Liver (tissue), 8 donors: ENCODE measurements at regions not wholly inside any gene's neighbourhood (a gene's known extent, or its start where the extent isn't known, plus 50 kb on each side); places are given as distances from the start of the nearest gene placed in this dataset.

ENCODE experiments used
- DNase-seq: peaks from one replicate; pipeline ENCODE4 v3.0.0-alpha.2; 2017; ENCODE audit warnings: low spot score
- H3K27ac ChIP-seq, 2 donors: one replicate each; pipeline ENCODE4 v1.7.0; 2013; ENCODE audit warnings: inconsistent platforms in 2 of 2, low read length in 2 of 2, control low read depth in 1 of 2, low read depth in 1 of 2, mild to moderate bottlenecking in 1 of 2
- H3K27me3 ChIP-seq, 4 donors: one replicate each; pipeline versions ENCODE4 v1.6.1 to v1.7.0; 2013; ENCODE audit warnings: low read length in 3 of 4, inconsistent platforms in 1 of 4, mild to moderate bottlenecking in 1 of 4, moderate library complexity in 1 of 4; ENCODE audit not compliant: control insufficient read depth in 4 of 4, insufficient read depth in 4 of 4
- H3K36me3 ChIP-seq, 4 donors: one replicate each; pipeline versions ENCODE4 v1.6.1 to v1.7.0; 2013; ENCODE audit warnings: low read length in 3 of 4, mild to moderate bottlenecking in 3 of 4, low read depth in 1 of 4, moderate library complexity in 1 of 4; ENCODE audit not compliant: control insufficient read depth in 4 of 4, insufficient read depth in 3 of 4
- H3K4me1 ChIP-seq, 4 donors: one replicate each; pipeline versions ENCODE4 v1.6.1 to v1.7.0; 2013; ENCODE audit warnings: low read length in 3 of 4, mild to moderate bottlenecking in 3 of 4, moderate library complexity in 1 of 4; ENCODE audit not compliant: control insufficient read depth in 4 of 4, insufficient read depth in 4 of 4
- H3K4me3 ChIP-seq, 3 donors: one replicate each; pipeline versions ENCODE4 v1.6.1 to v1.7.0; 2013; ENCODE audit warnings: low read length in 3 of 3, control low read depth in 1 of 3, low read depth in 1 of 3, mild to moderate bottlenecking in 1 of 3
- H3K9ac ChIP-seq, 2 donors: one replicate each; pipeline ENCODE4 v1.7.0; 2013; ENCODE audit warnings: low read length in 2 of 2, mild to moderate bottlenecking in 2 of 2, moderate library complexity in 2 of 2, control low read depth in 1 of 2, low read depth in 1 of 2
- H3K9me3 ChIP-seq, 4 donors: one replicate each; pipeline versions ENCODE4 v1.6.1 to v1.7.0; 2013; ENCODE audit warnings: low read length in 3 of 4; ENCODE audit not compliant: control insufficient read depth in 4 of 4
- ATF3 ChIP-seq: IDR thresholded peaks from 2 replicates; pipeline ENCODE4 v1.6.1; 2016; ENCODE audit warnings: antibody characterized with exemption
- CTCF ChIP-seq: fragments of 150-350 bp; IDR thresholded peaks from 2 replicates; pipeline ENCODE4 v1.5.1; 2017; ENCODE audit warnings: improper control_type of control experiment, low read depth, low read length; ENCODE audit not compliant: missing input control
- EGR1 ChIP-seq, 2 donors: IDR thresholded peaks; 2 replicates each; pipeline ENCODE4 v1.6.1; 2016 to 2018; ENCODE audit warnings: antibody characterized with exemption in 2 of 2, low read depth in 2 of 2
- FOXA1 ChIP-seq: IDR thresholded peaks from 2 replicates; pipeline ENCODE4 v1.6.1; 2016; ENCODE audit warnings: antibody characterized with exemption
- FOXA2 ChIP-seq: IDR thresholded peaks from 2 replicates; pipeline ENCODE4 v1.6.1; 2016; ENCODE audit warnings: antibody characterized with exemption
- GABPA ChIP-seq, 2 donors: IDR thresholded peaks in 1 of 2; conservative IDR thresholded peaks in 1 of 2; 2 replicates each; pipeline ENCODE4 v1.6.1; 2016; ENCODE audit warnings: antibody characterized with exemption in 2 of 2, mild to moderate bottlenecking in 1 of 2, moderate library complexity in 1 of 2
- HNF4A ChIP-seq, 2 donors: conservative IDR thresholded peaks; 2 replicates each; pipeline ENCODE4 v1.6.1; 2016; ENCODE audit warnings: antibody characterized with exemption in 2 of 2, mild to moderate bottlenecking in 2 of 2
- HNF4G ChIP-seq: IDR thresholded peaks from 2 replicates; pipeline ENCODE4 v1.6.1; 2016; ENCODE audit warnings: antibody characterized with exemption
- JUND ChIP-seq, 2 donors: IDR thresholded peaks; 2 replicates each; pipeline ENCODE4 v1.6.1; 2016; ENCODE audit warnings: antibody characterized with exemption in 2 of 2
- MAX ChIP-seq: IDR thresholded peaks from 2 replicates; pipeline ENCODE4 v1.6.1; 2016; ENCODE audit warnings: antibody characterized with exemption
- NR2F2 ChIP-seq: IDR thresholded peaks from 2 replicates; pipeline ENCODE4 v1.6.1; 2016; ENCODE audit warnings: antibody characterized with exemption
- RAD21 ChIP-seq, 2 donors: IDR thresholded peaks; 2 replicates each; pipeline ENCODE4 v1.6.1; 2016; ENCODE audit warnings: antibody characterized with exemption in 2 of 2, mild to moderate bottlenecking in 2 of 2
- REST ChIP-seq: IDR thresholded peaks from 2 replicates; pipeline ENCODE4 v1.6.1; 2016; ENCODE audit warnings: antibody characterized with exemption, mild to moderate bottlenecking
- RXRA ChIP-seq, 2 donors: IDR thresholded peaks; 2 replicates each; pipeline ENCODE4 v1.6.1; 2017 to 2018; ENCODE audit warnings: antibody characterized with exemption in 2 of 2, mild to moderate bottlenecking in 1 of 2
- SP1 ChIP-seq: IDR thresholded peaks from 2 replicates; pipeline ENCODE4 v1.6.1; 2018; ENCODE audit warnings: antibody characterized with exemption, mild to moderate bottlenecking
- TAF1 ChIP-seq: conservative IDR thresholded peaks from 2 replicates; pipeline ENCODE4 v1.6.1; 2016; ENCODE audit warnings: antibody characterized with exemption, mild to moderate bottlenecking
- YY1 ChIP-seq: IDR thresholded peaks from 2 replicates; pipeline ENCODE4 v1.6.1; 2016; ENCODE audit warnings: antibody characterized with exemption, mild to moderate bottlenecking
- ZBTB33 ChIP-seq: IDR thresholded peaks from 2 replicates; pipeline ENCODE4 v1.6.1; 2016; ENCODE audit warnings: antibody characterized with exemption
- WGBS: extraction: QIAGEN DNeasy Blood & Tissue Kit; methylation state at CpG from one replicate; pipeline ENCODE4 v1.1.7; 2013; 5-methylcytosine and 5-hydroxymethylcytosine counted together
- donor health status: healthy.
- donor health status: healthy.
- donor health status: healthy.
- donor health status: healthy.
- donor health status: healthy.

GRCh38 chr16:66197668-66198278, 168.7 kb upstream of the CDH5 start (continued):
- no peak for TF ChIP-seq CTCF
- no peak for TF ChIP-seq GABPA (IDR thresholded peaks at IDR 0.05 in 1 of 2, conservative IDR thresholded peaks at IDR 0.05 in 1 of 2)
- TF ChIP-seq HNF4G, result no peak
- peak in 1 of 2 donors; percentile 42 for TF ChIP-seq JUND (IDR thresholded peaks at IDR 0.05)

GRCh38 chr16:66196770-66197169, 169.7 kb upstream of the CDH5 start:
- TF ChIP-seq HNF4A (conservative IDR thresholded peaks at IDR 0.05), result no peak
- TF ChIP-seq ZBTB33, result no peak
- no peak for TF ChIP-seq MAX
- no peak for TF ChIP-seq JUND (IDR thresholded peaks at IDR 0.05)
- TF ChIP-seq NR2F2, result no peak
- no peak for TF ChIP-seq FOXA1
- TF ChIP-seq TAF1, result no peak
- no peak for TF ChIP-seq YY1
- TF ChIP-seq FOXA2, result no peak
- TF ChIP-seq RAD21 (IDR thresholded peaks at IDR 0.05), result no peak
- TF ChIP-seq SP1, result no peak
- TF ChIP-seq EGR1 (IDR thresholded peaks at IDR 0.05; ENCODE audit: low read depth in 2 of 2), result no peak
- no peak for TF ChIP-seq REST
- TF ChIP-seq RXRA (IDR thresholded peaks at IDR 0.05), result no peak
- no peak for TF ChIP-seq GABPA (IDR thresholded peaks at IDR 0.05 in 1 of 2, conservative IDR thresholded peaks at IDR 0.05 in 1 of 2)
- no peak for TF ChIP-seq CTCF
- TF ChIP-seq ATF3, result no peak
- no peak for TF ChIP-seq HNF4G
- H3K27me3 ChIP-seq, result no peaks in the 10 kb centered on the region
- peaks cover 4 to 28% (median 21%) of the 10 kb centered on the region in 4 donors for H3K4me1 ChIP-seq
- no peak for DNase-seq
- no peak overlapping the region for H3K4me3 ChIP-seq
- no peaks in the 10 kb centered on the region for H3K9me3 ChIP-seq
- 89% methylated on average over 3 of the region's 3 CpGs for WGBS
- no peak overlapping the region for H3K27ac ChIP-seq
- no peak overlapping the region for H3K9ac ChIP-seq
- no peaks in the 10 kb centered on the region for H3K36me3 ChIP-seq
